Anterior cingulate cortex (tissue), 58 donors: ENCODE measurements at regions not wholly inside any gene's neighbourhood (a gene's known extent, or its start where the extent isn't known, plus 50 kb on each side); places are given as distances from the start of the nearest gene placed in this dataset.
A peak's percentile ranks its signal among the peaks of the same experiment; 100 is the strongest.

Source experiments
- DNase-seq, 58 donors: peaks; one replicate each; lab custom pipeline; 2025; lab: John Stamatoyannopoulos, UW

GRCh38 chr5:176733406-176734262 lies 76.7 kb upstream of the UNC5A start:
- DNase-seq: peak in 9 of 58 donors; percentile 24 to 65 (median 39)

GRCh38 chr5:176734756-176735342 lies 75.5 kb upstream of the UNC5A start:
- DNase-seq: no peak

- DNase-seq: peak in 5 of 58 donors; percentile 36 to 65 (median 39)
These were observed 74.7 kb upstream of the UNC5A start for GRCh38 chr5:176735383-176736265.

GRCh38 chr5:176736301-176736930 lies 73.9 kb upstream of the UNC5A start:
- DNase-seq: no peak

- peak in 1 of 58 donors; percentile 33 for DNase-seq
These were observed 73.2 kb upstream of the UNC5A start for GRCh38 chr5:176736931-176737745.

- no peak for DNase-seq
These were observed 72.4 kb upstream of the UNC5A start for GRCh38 chr5:176737746-176738636.

GRCh38 chr5:176738637-176739250 lies 71.6 kb upstream of the UNC5A start:
- DNase-seq: no peak

GRCh38 chr5:176739461-176740051 lies 70.8 kb upstream of the UNC5A start:
- peak in 3 of 58 donors; percentile 26 to 38 (median 29) for DNase-seq

- DNase-seq: no peak
These were observed 70.1 kb upstream of the UNC5A start for GRCh38 chr5:176740131-176740701.

- DNase-seq: no peak
These were observed 69.5 kb upstream of the UNC5A start for GRCh38 chr5:176740702-176741496.

- DNase-seq: no peak
These were observed 68.7 kb upstream of the UNC5A start for GRCh38 chr5:176741561-176742211.

GRCh38 chr5:176742246-176743105 lies 67.9 kb upstream of the UNC5A start:
- no peak for DNase-seq

- DNase-seq: peak in 17 of 58 donors; percentile 25 to 72 (median 57)
These were observed 67.1 kb upstream of the UNC5A start for GRCh38 chr5:176743136-176743861.
